ENCODE measurements at regions not wholly inside any gene's neighbourhood (a gene's known extent, or its start where the extent isn't known, plus 50 kb on each side); places are given as distances from the start of the nearest gene placed in this dataset.

GRCh38 chr7:109522585-109522984 is 952.9 kb downstream of the DNAJB9 start:
- DNase-seq (ENCODE audit: extremely low read depth, insufficient read length), result no peak
- no peaks in the 10 kb centered on the region for H3K36me3 ChIP-seq (ENCODE audit: control insufficient read depth, insufficient read depth, low read length)
- TF ChIP-seq CTCF (IDR thresholded peaks at IDR 0.05; ENCODE audit: insufficient read depth, low read length, poor library complexity, severe bottlenecking), result no peak

GRCh38 chr7:109527833-109528232 is 958.2 kb downstream of the DNAJB9 start:
- no peak for TF ChIP-seq CTCF (IDR thresholded peaks at IDR 0.05; ENCODE audit: insufficient read depth, low read length, poor library complexity, severe bottlenecking)
- DNase-seq (ENCODE audit: extremely low read depth, insufficient read length), result no peak
- no peaks in the 10 kb centered on the region for H3K36me3 ChIP-seq (ENCODE audit: control insufficient read depth, insufficient read depth, low read length)

More at GRCh38 chr7:109522585-109522984, 952.9 kb downstream of the DNAJB9 start:
- no peaks in the 10 kb centered on the region for H3K27me3 ChIP-seq (replicated peaks; ENCODE audit: control insufficient read depth, insufficient read depth, low read length)
- no peak overlapping the region for H3K4me3 ChIP-seq (replicated peaks; ENCODE audit: low read depth, low read length)

GRCh38 chr7:109529712-109530111 is 960.0 kb downstream of the DNAJB9 start:
- peak; percentile 7 for TF ChIP-seq CTCF (IDR thresholded peaks at IDR 0.05; ENCODE audit: insufficient read depth, low read length, poor library complexity, severe bottlenecking)
- Histone ChIP-seq H3K4me3 (replicated peaks; ENCODE audit: low read depth, low read length) (no peak overlapping the region), H3K27me3 (replicated peaks; ENCODE audit: control insufficient read depth, insufficient read depth, low read length) (no peaks in the 10 kb centered on the region)

More at GRCh38 chr7:109527833-109528232, 958.2 kb downstream of the DNAJB9 start:
- Histone ChIP-seq H3K4me3 (replicated peaks; ENCODE audit: low read depth, low read length) (no peak overlapping the region), H3K27me3 (replicated peaks; ENCODE audit: control insufficient read depth, insufficient read depth, low read length) (no peaks in the 10 kb centered on the region)

GRCh38 chr7:109532262-109532992 is 962.8 kb downstream of the DNAJB9 start:
- Histone ChIP-seq H3K4me3 (replicated peaks; ENCODE audit: low read depth, low read length) (no peak overlapping the region), H3K36me3 (ENCODE audit: control insufficient read depth, insufficient read depth, low read length) (no peaks in the 10 kb centered on the region), H3K27me3 (replicated peaks; ENCODE audit: control insufficient read depth, insufficient read depth, low read length) (no peaks in the 10 kb centered on the region)
- TF ChIP-seq CTCF (IDR thresholded peaks at IDR 0.05; ENCODE audit: insufficient read depth, low read length, poor library complexity, severe bottlenecking), result no peak
- no peak for DNase-seq (ENCODE audit: extremely low read depth, insufficient read length)

More at GRCh38 chr7:109529712-109530111, 960.0 kb downstream of the DNAJB9 start:
- DNase-seq (ENCODE audit: extremely low read depth, insufficient read length), result no peak
- H3K36me3 ChIP-seq (ENCODE audit: control insufficient read depth, insufficient read depth, low read length), result no peaks in the 10 kb centered on the region

GRCh38 chr7:109545686-109546085 is 976.0 kb downstream of the DNAJB9 start:
- DNase-seq (ENCODE audit: extremely low read depth, insufficient read length), result no peak
- Histone ChIP-seq H3K27me3 (replicated peaks; ENCODE audit: control insufficient read depth, insufficient read depth, low read length) (no peaks in the 10 kb centered on the region), H3K4me3 (replicated peaks; ENCODE audit: low read depth, low read length) (no peak overlapping the region), H3K36me3 (ENCODE audit: control insufficient read depth, insufficient read depth, low read length) (no peaks in the 10 kb centered on the region)
- no peak for TF ChIP-seq CTCF (IDR thresholded peaks at IDR 0.05; ENCODE audit: insufficient read depth, low read length, poor library complexity, severe bottlenecking)
